HG02610 (cell line): ENCODE measurements at regions not wholly inside any gene's neighbourhood (a gene's known extent, or its start where the extent isn't known, plus 50 kb on each side); places are given as distances from the start of the nearest gene placed in this dataset.
"Not testable (repeated sequence)": the region's sequence is repeated elsewhere in the genome, so short reads cannot be mapped to it uniquely, and the experiment has no call there.

ENCODE experiments used
- ATAC-seq: cut with Tn5 transposase; IDR thresholded peaks from one replicate; pipeline ENCODE4 v1.9.1; 2021; ENCODE audit warnings: mild to moderate bottlenecking, moderate library complexity; ENCODE audit not compliant: unreplicated experiment

DNA sequence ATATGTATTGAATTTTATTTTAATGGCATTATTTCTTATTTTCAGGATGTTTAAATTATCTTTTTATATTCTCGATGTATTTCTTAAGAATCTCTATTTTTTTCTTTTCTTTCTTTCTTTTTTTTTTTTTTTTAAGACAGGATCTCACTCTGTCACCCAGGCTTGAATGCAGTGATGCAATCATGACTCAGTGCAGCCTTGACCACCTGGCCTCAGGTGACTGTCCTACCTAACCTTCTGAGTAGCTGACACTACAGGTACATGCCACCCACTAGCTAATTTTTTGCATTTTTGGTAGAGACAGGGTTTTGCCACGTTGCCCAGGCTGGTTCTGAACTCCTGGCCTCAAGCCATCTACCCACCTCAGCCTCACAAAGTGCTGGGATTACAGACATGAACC, 143.8 kb upstream of the LAMA2 start:
- ATAC-seq, result no peak

DNA sequence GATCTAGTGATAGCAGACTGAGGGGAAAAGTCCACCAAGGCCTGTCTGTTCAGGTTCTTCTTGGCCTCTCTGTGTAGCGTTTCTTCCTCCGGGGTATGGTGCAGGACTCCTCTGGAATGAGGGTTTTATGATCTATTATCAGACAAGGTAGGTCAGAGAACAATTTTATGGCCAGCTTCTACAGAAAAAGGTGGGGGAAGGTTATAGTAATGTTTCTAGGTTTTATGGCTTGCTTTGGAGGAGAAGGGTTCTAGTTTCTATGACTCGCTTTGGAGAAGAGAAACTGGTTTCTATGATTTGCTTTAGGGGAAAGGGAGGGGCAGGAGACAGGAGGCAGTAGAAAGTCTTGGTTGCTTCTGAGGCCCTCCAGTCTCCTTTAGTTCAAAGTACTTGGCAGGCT, 144.8 kb upstream of the LAMA2 start:
- ATAC-seq, result peak; percentile 53

DNA sequence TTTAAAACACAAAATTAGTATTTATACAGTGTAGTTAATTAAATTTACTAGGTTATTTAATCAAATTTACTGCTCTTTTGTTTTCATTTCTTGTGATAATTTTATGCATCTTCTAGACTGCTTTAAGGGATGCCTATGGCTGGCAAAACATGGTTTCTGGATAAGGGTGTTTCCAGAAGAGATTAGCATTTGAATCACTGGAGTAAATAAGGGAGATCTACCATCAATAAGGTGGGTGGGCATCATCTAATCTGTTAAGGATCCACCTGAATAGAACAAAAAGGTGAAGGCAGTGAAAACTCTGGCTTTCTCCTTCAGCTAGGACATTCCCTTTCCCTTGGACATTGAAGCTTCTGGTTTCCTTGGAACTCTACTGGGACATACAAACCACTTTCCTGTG, 146.2 kb upstream of the LAMA2 start:
- no peak for ATAC-seq

DNA sequence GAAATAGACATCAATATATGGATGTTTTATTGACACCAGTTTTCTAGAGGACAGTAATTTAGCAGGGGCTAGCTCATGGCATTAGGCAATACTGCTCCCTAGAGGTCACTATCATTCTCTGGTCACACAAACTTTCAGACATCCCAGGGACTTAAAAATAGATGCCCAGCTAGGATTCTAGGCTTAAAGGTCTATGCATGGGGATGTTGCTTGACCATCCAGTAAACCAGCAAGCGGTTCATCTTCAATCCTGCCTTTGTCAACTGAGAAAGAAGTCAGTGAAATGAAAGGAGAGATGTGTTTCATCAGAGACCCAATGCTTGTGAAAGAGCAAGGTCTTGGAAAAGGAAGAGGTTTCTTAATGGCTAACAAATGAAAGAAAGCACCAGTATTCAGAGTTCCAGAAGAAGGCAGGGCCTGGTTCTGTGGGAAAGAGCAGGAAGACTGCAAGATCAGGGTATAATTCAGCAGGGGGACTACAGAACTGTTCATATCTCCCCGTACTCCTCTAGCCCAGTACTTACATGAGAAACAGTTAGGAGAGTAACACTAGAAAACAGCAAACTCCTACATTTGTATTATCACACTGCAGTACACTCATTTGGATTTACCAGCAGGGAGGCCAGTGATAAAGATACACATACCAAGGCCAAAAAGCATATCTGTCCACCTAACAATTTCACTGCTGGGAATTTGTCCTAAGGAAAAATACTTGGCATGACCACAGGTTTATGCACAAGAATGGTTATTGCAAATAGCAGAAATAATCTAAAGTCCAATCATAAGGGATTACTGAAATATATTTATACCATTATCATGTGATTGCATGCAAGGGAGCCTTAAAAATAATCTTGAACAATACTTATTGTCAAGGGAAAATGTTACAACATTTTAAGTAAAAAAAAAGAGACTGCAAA, 151.4 kb upstream of the LAMA2 start:
- peak; percentile 73 for ATAC-seq

DNA sequence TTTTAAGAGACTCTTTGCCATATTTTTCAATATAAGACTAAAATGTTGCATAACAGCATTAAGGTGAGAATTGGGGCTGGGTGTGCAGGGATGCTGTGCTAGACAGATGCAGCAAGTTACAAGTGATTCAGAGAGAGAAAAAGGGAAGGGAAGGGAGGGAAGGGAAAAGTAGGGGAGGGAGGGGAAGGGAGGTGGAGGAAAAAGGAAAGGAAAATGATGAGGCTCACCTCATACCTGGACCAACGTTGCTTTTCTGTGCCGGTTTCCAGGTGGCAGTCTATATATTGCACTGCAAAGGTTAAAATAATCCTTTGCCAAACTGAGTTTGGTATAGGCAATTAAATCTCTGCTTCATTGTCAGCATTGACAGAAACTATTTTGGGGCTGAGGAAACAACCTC, 155.4 kb upstream of the LAMA2 start:
- ATAC-seq, result no peak

DNA sequence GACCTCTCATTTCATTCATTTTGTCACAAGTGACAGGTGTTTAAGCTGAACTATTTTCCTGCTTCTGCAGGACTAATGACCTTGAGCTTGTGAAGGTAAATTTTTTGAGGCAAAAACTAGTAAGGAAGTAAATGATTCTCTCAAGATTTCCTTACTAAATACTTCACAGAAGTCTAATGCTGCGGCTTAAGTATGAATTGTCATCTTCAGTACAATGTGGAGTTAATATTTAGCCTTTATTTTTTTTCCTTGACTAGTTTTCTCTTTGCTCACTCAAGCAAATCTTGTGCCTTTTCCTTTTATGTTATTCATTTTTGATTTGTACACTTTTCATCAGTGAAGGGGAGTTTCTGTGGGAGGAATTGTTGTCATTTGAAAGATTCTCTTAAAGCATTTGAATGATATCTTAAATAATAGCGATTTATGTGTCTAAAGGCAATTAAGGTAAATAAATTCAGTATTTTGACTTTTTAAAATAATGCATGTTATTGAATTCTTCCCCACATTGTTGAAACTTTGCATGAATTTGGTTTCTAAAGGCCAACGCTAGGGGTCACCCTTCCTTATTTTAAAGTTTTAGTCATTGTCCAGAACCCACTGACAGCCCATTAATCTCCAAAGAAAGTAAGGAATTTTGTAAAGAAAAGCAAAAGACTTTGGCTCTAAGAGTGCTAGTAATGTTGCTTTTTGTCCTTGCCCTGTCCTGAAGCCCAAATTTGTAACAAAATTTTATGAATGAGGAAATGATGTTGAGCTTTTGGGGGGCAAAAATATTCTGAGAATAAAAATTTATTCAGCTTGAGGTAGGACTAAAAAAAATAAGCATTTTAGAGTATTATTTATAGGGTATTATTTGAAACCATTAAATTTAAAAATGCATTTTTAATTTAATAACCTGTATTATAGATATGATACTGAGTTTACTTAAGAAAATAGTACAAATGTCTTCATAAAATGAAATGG, 157.4 kb upstream of the LAMA2 start:
- ATAC-seq, result no peak

DNA sequence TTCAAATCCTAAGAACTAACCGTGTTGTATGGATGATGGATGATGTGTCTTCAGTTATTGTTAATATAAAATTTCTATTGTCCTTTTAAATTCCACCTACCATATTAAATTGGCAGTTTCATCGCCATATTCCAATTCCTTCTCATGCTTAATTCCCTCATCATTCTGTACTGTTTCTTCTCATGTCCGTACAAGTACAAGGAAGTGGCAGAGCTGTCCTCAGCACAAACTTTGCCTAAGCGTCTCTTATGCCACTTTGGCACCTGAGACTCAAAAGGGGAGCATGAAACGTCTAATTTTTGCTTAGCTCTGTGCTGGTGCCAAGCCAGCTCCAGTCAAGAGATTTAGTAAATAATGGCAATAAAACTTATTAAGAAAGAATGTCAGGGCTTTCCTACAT, 158.2 kb upstream of the LAMA2 start:
- ATAC-seq, result no peak

DNA sequence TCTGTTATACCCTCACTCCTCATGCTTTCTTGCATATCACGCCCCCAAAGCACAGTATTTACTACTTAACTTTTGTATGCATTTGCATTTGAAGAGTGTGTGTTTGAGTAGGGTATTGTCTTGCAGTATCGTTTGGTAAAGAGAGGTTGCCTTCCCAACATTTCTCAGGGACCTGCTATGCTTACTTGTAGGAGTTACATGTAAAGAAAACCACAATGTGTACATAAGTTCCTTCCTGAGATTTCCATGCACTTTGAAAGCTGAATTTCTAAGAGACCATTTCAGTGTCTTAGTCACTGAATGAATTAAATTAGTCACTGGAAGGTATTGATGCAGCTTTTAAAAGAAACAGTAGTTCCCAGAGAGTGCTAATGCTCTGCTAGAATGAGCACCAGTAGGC, 159.3 kb upstream of the LAMA2 start:
- no peak for ATAC-seq

DNA sequence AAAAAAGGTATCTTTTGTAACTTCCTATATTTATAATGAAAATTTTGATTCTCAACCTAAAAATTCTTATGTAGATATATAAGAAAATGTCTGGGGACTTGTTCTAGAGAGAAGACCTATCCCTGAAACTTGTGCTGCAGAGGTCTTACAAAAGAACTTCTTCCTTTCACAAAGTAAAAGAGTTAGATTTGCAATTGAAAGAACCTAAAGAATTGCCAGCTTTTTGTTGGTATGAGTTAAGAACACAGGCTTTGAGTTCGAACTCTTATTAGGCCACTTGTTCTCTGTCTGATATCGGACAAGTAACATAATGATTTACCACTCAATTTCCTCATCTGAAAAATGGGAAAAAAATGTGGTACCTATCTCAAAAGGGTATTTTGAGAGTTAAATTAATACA, 162.0 kb upstream of the LAMA2 start:
- no peak for ATAC-seq

DNA sequence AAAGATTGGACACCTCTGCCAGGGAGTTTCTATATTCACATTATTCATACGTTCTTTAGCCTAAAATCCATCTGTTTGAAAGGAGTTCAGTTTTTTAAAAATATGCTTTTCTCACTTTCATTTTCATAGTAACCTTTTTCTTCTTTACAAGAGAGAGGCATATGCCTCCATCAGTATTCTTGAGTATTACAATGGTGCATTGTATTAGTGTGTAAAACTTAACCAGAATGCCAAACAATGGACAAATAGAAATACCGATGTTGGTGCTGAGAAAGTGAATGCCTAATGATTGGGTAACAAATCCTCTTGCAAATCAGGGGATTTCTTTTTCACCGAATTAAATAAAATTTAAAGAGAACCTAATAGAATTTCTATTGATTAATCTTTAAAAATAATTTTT, 163.2 kb upstream of the LAMA2 start:
- ATAC-seq, result no peak

DNA sequence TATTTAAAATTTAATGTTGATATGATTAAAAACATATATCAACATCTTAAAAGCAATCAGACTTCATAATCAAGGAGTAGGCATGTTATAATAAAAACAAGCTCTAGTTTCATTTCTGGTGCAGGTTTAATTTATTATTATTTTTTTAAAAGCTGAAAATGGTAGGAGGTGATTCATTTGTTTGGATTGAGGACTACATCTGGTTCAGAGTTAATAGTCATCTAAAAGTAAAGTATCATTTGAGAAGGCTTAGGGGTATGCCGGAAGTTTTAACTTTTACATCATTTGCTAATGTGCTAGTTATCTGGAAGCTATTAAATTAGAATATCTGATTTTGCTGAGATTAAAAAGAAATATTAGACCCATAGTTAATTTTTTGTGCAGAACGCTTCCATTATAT, 169.5 kb upstream of the LAMA2 start:
- ATAC-seq, result no peak

DNA sequence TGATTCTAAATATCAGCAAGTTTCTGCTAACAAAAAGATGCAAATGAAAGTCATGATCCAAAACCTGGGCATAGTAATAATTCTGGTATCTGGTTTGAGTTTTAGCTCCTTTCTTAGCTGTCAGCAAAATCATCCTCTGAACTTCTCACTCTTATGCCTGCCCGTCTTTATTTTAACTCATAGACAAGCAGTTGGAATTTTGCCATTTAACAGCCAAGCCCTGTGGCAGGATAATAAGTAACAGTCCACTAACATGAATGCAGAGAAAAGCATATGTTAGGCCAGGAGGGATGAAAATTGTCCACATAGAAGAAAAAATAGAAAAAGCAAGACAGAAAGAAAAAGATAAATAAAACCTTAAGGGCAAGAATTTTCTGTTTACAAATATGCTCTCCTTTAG, 170.0 kb upstream of the LAMA2 start:
- no peak for ATAC-seq

DNA sequence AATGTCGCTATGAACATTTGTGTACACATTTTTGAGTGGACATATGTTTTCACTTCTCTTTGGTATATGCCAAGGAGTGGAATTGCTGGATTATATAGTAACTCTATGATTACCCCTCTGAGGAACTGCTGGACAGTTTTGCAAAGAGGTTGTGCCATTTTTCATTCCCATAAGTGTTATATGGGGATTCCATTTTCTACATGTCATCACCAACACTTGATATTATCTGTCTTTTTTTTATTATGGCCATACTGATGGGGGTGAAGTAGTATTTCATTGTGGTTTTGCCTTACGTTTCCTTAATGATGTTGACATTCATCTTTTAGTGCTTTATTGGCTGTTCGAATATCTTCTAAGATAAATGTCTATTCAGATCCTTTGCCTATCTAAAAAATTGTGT, 171.8 kb upstream of the LAMA2 start:
- ATAC-seq, result no peak

DNA sequence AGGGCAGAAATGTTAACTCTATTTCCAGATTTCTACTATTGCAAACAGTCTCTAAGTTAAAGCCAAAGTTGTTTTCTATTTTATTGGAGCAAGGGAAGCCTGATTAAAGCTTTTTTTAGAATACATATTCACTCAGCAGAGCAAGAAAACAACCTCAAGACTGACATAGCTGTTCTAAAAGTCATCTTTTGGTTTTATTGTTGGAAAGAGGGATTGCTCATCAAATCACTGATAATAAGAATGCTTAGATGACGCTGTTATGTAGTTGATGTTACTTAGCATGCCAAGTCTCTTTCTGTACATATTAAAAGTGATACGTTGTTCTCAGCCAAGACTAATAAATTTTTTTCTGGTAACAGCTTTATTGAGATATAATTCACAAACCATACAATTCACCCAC, 172.6 kb upstream of the LAMA2 start:
- no peak for ATAC-seq

DNA sequence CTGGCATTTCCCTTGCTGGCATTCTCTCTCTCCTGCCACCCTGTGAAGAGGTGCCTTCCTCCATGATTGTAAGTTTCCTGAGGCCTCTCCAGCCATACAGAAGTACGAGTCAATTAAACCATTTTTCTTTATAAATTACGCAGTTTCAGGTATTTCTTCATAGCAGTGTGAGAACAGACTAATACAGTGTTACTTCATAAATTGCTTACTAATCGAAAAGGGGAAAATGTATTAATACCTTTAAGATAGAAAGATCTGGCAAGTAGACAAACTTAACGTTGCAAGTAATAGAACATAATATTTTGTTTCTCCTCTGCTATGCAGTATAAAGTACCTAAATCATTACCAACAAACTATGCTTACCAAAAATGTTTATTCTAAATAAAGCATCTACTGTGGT, 178.3 kb upstream of the LAMA2 start:
- ATAC-seq, result no peak

DNA sequence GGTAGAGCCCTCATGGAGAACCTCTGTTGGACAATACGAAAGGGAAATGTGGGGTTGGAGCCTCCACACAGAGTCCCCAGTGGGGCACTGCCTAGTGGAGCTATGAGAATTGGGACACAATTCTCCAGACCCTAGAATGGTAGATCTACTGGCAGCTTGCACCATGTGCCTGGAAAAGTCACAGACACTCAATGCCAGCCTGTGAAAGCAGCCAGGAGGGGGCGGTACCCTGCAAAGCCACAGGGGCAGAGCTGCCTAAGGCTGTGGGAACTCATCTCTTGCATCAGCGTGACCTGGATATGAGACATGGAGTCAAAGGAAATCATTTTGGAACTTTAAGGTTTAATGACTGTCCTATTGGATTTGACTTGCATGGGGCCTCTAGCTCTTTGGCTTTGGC, 179.1 kb upstream of the LAMA2 start:
- not testable (repeated sequence) for ATAC-seq

DNA sequence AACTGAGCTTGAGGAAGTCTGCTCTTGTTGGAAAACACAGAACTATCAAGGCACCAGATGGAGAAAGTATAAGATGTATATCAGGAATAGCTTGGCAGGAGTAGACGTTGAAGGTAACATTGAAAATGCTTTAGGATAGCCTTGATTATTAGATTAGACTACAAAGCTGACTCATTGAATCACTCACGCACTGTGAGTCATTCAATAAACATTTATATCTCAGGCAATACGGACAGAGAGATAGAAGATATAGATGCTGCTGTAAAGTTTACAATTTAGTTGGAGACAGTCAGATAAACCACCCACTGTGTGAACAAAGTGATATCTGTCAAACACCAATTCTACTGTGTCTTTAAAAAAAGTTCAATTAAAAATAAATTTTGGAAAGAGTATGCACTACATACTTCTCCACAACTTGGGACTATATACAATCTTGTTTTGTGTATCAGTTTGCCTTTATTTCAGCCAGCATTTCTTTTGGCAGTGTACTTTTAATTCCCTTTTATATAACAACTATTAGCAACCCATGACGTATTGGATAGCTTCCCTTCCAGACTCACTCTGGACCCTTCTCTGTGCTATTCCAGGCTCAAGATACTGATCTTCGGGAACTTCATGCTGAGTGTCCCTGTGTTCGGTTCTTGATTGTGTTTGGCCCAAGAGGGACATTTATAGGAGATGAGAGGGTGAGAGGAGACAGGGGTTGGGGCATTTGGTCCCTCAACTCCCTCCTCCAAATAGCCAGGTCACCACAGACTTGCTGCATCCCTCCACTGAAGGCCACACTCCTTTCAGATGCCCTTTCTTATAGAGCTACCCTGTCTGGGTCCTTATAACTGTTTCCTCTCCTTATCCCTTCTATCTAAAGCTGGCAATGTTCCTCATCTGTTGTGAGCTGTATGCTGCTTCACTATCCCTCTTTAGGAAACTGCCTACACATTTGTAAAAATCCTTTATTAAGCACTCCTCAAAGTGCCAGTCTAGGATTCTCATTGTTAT, 176.6 kb upstream of the PTPRK start:
- no peak for ATAC-seq

DNA sequence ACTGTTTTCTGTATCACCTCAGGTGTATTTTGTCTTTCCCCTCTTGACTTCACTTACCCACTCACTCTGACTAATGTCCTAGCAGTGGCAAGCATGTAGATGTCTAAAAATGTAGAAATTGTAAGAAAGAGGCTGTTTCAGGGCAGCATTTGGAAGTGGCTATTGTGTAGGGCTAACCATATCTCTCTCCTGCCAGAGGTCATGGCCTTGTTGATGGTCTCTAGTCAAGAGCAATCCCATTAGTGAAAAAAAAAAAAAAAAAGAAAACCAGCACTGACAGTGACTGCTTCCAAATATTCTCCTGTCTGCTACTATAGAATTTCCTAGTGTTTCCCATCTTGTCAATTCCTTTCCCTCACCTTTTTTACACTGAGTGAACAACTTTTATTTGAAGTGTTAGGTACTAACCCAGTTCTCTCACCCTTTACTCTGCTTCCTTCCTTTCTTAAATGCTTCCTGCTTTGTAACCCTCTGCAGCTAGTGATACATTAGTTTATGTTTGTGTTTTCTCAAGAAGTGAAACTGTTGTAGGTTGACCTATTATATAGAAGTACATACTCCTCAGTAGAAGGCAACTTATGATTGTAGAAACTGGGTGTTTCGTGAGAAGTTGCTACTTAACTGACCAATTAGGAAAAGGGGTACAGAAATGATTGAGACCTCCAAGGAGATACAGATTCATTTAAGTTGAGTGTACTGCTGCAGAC, 174.1 kb upstream of the PTPRK start:
- peak; percentile 69 for ATAC-seq

DNA sequence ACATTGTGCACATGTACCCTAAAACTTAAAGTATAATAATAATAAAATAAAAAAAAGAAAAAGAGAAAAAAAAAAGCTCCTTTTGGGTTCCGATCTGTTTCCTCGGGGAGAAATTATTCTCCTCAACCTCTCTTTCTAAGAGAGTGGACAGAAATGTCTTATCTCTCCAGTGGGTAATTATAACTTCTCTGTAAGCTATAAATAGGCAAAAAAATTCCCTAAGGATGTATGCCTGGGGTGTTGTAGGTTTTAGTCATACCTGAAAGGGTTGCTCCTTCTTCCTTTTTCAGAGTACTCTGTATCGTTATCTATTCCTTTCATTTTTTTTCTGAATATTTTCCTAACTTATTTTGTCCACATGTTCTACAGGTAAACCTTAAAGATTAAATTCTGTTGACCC, 169.7 kb upstream of the PTPRK start:
- ATAC-seq, result no peak

DNA sequence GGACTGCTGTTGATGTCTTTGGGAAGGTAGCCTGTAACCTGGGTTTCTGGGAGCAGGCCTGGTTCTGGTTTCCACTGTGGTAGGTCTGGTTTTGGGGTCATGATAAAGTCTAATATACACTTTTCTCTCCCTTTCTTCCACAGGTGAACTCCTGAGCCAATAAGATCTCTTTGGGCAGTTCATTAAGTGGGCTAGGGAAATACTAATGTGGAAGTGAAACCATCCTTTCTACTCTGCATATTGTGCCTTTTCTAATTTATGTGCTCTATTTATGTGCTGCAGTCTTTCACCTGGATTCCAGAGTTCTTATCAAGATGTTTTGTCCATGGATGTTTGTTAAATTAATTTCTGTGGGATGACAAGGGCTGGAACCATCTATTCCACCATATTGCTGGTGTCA, 165.7 kb upstream of the PTPRK start:
- no peak for ATAC-seq
